ENCODE measurements at regions not wholly inside any gene's neighbourhood (a gene's known extent, or its start where the extent isn't known, plus 50 kb on each side); places are given as distances from the start of the nearest gene placed in this dataset.

- no peak for DNase-seq
These were observed 52.5 kb upstream of the RPL34 start for GRCh38 chr4:108567831-108568230.

DNA sequence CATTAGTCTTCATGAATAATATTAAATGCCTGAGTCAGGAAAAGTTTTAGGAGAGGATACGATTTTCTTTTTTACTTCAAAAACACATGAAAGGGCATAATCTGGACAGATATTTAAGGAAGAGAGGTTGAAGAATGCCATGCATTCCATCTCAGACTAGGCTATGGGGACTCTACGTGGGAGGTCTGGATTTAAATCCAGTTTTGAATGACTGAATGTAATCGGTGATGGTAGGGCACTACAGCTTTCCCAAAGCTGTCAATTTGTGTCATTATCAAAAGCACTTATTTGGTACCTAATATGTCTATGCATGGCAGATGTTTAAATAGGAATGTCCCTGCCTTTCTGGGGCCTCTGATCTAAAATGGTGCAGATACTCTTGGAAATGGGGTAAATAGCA lies 59.3 kb upstream of the RPL34 start:
- no peak for DNase-seq

DNA sequence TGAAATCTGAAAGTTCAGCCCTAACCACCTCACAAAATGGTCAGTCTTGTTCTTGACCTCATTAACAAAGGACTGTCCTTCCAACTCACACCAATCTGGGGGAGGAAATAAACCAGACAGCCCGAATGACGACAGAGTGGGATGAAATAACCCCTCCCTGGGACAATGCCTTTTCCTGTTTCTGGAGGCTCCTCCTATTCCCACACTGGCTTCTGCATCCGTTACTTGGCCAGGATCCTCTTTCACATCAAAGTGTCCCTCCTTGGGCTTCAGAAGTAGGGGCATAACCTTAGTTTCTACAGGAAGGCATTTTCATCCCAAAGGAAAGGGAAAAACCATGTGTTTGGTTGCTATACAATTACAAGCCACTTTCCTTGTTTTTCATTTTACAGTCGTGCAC lies 59.8 kb upstream of the RPL34 start:
- no peak for DNase-seq

DNA sequence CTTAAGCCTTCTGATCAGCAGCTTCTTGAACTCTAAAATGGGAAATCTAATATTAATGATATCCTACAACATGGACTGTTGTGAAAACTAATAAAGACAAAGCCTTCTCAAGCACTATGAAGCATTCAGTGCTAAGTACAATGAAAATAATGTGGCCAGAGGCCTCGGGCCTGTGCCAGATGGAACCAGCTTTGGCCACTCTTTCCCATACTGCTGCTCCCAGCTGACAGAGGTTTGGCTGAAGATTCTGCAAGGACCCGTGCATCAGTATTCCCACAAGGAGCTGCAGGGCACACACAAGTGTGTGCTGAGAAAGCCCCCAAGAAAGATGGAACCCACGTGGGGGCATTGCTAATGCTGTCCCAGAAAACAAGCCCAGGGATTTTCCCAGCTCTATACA lies 60.5 kb upstream of the RPL34 start:
- no peak for DNase-seq

DNA sequence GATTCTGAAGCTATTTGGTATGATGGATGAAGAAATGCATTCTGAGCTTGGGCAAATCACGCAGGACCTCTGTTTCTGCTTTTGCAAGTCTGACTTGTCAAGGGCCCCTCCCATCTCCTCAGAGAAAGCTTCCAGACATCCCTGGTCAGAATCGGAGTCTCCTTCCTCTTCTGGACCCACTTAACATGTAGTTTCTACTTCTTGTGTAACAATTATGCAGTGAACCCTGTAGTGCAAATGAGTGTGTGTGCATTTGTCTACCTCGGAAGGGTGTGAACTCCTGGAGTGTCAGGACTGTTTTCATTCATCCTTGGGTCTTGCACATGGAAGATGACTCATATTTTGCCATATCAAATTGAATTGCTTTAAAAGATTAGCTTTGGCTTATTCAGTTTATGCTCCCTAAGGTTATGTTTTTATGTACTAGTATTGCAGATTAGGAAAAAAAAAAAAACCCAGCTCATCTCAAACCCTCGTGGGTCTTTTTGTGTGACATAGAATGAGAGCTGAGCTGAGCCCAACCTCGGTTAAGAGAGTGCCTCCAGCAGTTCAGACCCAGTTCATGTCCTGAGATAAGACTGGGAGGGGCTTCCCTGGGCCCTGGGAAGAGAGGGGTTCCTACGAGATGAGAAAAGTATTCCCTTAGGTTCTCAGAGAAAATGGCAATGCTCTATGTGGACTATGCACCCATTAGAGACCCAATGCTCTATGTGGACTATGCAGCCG lies 61.1 kb upstream of the RPL34 start:
- no peak for DNase-seq

DNA sequence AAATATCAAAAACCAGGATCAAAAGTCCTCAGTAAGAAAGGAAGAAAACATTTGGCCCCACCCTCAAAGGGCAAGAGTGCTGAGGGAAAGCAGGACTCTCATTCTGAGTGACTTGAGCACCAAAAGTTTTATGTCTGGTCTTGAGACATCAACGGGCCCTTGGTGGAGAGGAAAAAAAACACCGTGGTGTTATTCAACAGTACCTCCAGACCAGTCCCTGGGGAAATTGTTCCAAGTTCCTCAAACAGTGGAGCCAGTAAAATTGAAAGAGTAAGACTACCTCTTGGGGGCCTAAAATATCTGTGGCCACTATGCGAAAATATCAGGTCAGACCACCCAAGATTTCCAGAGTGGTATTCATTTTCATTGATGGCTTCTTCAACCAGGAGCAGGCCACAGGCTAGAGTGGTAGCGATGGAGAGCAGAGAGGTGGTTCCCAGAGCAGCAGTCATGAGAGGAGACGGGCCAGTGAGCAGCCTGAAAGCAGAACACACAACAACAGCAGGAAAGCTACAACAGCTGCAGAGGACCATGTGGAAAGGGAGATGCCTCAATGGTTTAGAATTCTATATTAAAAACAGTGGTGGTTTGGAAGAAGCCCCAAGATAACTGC lies 63.7 kb upstream of the RPL34 start:
- no peak for DNase-seq

- DNase-seq, result no peak
These were observed 64.2 kb upstream of the RPL34 start for GRCh38 chr4:108556166-108556565.

DNA sequence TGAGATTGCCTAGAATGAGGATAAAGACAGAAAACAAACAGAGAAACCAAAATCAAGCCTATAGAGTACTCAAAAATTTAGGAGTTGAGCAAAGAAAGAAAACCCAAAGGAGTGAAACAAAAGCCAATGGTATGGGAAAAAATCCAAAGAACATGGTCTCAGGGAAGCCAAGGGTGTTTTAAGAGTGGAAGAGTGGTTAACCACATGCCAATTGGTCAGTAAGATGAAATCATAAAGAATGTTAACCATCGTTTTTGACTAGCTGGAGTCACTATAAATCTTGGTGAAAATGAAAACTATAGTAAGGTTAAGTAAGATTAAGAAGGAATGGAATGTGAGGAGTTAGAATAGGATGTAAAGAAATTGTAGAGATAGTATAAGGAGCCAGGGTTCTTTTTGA lies 64.7 kb upstream of the RPL34 start:
- DNase-seq, result no peak

DNA sequence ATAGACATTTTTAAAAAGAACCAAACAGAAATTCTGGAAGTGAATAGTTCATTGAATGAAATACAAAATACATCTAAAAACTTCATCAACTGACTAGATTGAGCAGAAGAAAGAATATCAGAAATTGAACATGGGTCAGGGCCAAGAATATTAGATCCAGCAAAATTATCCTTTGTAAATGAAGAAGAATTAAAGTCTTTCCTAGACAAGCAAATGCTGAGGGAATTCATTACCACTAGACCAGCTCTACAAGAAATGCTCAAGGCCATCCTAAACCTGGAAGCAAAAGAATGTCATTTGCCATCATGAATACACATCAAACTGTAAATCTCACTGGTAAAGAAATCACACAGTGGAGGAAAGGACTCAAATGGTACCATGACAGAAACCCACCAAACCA lies 72.7 kb upstream of the RPL34 start:
- no peak for DNase-seq

- no peak for DNase-seq
These were observed 73.6 kb upstream of the RPL34 start for GRCh38 chr4:108546728-108547127.

DNA sequence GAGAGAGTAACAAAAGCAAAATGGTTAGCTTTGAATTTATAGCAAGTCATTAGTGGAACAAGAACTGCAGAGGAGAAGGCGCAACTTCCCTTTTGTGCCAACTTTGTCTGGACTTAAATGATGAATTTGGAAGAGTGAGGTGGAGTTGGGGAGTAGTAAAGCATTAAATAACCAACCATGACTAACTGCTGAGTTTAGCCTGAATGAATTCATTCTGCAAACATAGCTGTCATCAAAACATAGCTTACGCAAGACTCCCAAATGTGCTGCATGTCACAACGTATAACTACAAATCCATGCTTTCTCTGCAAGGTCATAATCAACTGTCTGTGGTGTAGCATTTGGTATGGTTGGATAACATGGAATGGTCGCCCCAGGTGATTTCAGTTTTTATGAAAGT lies 75.9 kb upstream of the RPL34 start:
- DNase-seq, result no peak

GRCh38 chr4:108543359-108543968 lies 76.9 kb upstream of the RPL34 start:
- no peak for DNase-seq

DNA sequence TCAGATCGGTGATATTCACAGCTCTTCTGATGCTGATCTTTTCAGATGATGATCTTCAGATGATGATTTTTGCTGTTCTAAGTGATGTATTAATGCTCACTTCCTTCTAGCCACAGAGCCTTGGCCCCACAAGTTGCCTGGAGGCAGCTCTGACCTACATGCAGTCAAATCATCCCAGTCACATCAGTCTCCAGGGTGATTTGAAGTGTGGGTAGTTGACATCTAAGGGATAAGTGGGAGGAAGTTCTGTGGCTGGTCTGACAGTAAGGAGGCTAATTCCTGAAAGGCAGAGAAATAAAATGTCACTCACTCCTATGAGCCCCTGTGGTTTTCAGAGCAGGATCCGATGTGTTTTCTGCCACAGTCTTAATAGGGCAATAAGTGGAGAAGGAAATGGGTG lies 79.8 kb upstream of the RPL34 start:
- DNase-seq, result no peak

GRCh38 chr4:108536577-108536976 lies 83.8 kb upstream of the RPL34 start:
- no peak for DNase-seq

GRCh38 chr4:108535757-108536156 lies 84.6 kb upstream of the RPL34 start:
- no peak for DNase-seq

- no peak for DNase-seq
These were observed 86.5 kb upstream of the RPL34 start for GRCh38 chr4:108533876-108534275.

DNA sequence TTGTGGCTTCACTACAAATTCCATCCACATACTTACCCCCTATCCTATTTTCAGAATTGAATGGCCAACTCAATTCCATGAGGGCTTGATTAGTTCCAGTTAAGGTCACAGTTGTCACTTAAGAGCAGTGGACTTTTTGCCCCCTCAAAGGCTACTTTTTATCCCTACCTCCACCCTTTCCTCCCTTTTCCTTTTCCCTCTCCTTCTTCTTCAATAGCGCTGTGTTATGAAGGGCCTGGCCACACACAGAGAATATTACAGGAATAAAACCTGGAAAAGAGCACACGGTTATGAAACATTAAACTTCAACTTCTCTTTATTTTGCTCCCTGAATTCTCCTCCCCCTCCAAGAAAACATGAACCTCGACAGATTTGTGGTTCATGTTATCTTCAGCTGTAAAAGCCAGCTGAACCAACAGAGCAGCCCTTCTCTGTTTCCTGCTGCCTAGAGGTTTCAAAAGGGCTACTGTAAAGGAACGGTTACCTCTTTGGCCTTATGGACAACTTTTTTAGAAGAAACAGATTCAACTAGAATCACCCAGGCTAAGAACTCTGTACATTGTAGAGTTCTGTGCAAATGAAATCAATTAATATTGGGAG lies 87.0 kb upstream of the RPL34 start:
- no peak for DNase-seq

GRCh38 chr4:108532738-108533137 lies 87.6 kb upstream of the RPL34 start:
- no peak for DNase-seq

DNA sequence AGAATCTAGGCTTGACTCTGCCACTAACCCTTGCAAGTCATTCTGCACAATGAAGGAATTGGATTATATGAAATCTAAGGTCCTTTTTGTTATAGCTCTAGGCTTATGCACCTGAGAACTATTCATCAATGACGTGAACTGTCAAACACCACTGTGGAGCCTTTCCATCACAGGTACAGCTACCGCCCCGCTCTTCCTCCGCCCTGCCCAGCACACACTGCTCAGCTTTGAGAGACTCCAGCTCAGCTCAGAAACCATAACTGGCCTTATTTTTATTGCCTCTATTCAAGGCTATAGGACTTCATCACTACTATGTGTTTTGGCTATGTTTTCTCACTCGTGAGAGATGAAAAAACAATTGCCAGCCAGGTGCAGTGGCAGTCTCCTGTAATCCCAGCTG lies 88.2 kb upstream of the RPL34 start:
- DNase-seq, result no peak

DNA sequence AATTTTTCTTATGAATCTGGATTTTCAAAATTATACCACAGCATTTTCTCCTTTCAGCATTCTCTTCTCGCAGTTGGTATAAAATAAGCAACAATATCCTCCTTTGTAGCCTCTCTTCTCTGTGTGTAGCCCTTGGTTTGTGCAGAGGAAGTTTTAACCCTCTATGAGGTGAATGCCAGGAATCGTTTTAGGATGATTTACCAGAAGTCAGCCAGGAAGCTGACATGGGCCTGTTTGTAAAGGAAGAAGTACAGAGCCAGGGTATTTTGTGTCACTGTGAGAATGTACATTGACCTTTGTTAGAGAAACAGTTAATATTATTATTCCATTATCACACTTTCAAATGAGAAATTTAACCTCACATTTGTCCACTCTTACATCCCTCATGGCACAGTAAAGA lies 88.9 kb upstream of the RPL34 start:
- DNase-seq, result no peak

DNA sequence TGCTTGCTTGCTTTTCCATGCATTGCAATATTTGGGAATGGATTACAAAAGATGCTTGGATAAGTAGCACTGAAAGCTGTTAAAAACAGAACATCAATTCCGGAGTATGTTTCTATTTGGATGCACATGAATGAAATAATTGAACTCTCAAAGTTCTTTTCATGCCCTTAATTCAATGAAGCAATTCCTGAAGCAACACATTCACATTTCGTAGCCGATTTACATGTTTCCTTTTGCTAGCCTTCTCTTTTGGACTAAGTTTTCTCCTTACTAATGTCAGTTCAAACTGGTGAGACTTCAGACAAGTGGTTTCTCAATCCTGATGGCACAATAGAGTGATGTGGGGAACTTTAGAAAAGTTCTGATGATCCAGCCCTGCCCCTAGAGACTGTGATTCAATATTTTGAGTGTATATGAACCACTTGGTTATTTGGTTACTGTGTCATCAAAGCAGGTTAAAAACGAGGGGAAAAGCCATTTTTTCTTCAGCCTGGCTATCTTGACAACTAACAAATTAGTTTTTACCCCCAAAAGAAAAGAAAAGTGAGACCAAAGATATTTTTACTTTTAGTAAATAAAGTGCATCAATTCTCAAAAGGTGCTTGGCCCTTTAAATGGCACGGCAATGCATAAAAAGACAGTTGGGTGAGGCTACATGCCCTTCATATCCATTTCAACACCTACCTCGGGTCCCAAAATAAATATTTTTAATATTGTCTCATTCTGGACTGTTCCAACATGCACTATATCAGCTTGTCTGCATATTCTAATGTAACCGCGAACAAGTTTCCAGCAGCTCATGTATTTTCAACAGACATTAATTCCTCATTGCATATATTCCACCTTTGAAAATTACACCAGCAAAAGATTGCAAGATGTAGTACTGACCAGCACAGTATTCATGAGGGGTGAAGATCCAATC lies 90.1 kb upstream of the RPL34 start:
- no peak for DNase-seq

- no peak for DNase-seq
These were observed 91.3 kb upstream of the RPL34 start for GRCh38 chr4:108529102-108529501.

DNA sequence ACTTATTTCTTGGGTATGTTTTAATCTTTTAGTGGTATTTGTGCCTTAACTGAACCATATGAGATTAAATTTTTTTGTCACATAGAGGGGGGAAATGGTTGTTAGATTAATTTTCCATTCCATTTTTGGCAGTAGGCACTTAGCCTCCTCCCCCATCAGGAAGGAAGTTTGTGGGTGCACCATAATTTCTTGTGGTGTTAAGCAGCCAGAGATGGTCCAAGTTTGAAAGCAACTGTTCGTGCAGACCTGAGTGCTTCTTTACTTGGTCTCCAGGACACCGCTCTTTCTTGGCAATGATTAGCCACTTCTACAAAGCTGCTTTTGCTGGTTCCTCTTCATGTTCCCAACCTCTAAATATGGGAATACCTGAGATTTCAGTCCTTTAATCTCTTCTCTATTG lies 92.7 kb upstream of the RPL34 start:
- no peak for DNase-seq

Measured in stimulated activated CD8-positive, alpha-beta memory T cell treated with anti-CD3 and anti-CD28 coated beads, Interleukin-4, amount 100 ng/mL, for 48 hours (primary cell).